ENCODE measurements at regions not wholly inside any gene's neighbourhood (a gene's known extent, or its start where the extent isn't known, plus 50 kb on each side); places are given as distances from the start of the nearest gene placed in this dataset.

GRCh38 chr12:92524489-92524888 is 178.3 kb upstream of the PLEKHG7 start:
- TF ChIP-seq, protein P1, sequence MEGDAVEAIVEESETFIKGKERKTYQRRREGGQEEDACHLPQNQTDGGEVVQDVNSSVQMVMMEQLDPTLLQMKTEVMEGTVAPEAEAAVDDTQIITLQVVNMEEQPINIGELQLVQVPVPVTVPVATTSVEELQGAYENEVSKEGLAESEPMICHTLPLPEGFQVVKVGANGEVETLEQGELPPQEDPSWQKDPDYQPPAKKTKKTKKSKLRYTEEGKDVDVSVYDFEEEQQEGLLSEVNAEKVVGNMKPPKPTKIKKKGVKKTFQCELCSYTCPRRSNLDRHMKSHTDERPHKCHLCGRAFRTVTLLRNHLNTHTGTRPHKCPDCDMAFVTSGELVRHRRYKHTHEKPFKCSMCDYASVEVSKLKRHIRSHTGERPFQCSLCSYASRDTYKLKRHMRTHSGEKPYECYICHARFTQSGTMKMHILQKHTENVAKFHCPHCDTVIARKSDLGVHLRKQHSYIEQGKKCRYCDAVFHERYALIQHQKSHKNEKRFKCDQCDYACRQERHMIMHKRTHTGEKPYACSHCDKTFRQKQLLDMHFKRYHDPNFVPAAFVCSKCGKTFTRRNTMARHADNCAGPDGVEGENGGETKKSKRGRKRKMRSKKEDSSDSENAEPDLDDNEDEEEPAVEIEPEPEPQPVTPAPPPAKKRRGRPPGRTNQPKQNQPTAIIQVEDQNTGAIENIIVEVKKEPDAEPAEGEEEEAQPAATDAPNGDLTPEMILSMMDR (IDR thresholded peaks at IDR 0.05): no peak
- H3K27me3 Mint-ChIP-seq (ENCODE audit: insufficient read depth): no peaks in the 10 kb centered on the region; the same call in 1 of the 2 replicates

GRCh38 chr12:92520511-92520910 is 182.3 kb upstream of the PLEKHG7 start:
- peaks cover 1% of the 10 kb centered on the region for H3K27me3 Mint-ChIP-seq (ENCODE audit: insufficient read depth)
- TF ChIP-seq, protein P1 (IDR thresholded peaks at IDR 0.05): no peak
- H3K9me3 Mint-ChIP-seq: no peaks in the 10 kb centered on the region
- no peak overlapping the region for H3K27ac Mint-ChIP-seq
- H3K4me3 Mint-ChIP-seq: no peak overlapping the region
- no peak for DNase-seq
- no peaks in the 10 kb centered on the region for H3K36me3 Mint-ChIP-seq (ENCODE audit: low read depth)
- no peaks in the 10 kb centered on the region for H3K4me1 Mint-ChIP-seq (ENCODE audit: low read depth)

More at GRCh38 chr12:92524489-92524888, 178.3 kb upstream of the PLEKHG7 start:
- Mint-ChIP-seq H3K4me3 (no peak overlapping the region), H3K4me1 (ENCODE audit: low read depth) (no peaks in the 10 kb centered on the region), H3K27ac (no peak overlapping the region), H3K9me3 (no peaks in the 10 kb centered on the region), H3K36me3 (ENCODE audit: low read depth) (no peaks in the 10 kb centered on the region)
- DNase-seq: no peak

DNA sequence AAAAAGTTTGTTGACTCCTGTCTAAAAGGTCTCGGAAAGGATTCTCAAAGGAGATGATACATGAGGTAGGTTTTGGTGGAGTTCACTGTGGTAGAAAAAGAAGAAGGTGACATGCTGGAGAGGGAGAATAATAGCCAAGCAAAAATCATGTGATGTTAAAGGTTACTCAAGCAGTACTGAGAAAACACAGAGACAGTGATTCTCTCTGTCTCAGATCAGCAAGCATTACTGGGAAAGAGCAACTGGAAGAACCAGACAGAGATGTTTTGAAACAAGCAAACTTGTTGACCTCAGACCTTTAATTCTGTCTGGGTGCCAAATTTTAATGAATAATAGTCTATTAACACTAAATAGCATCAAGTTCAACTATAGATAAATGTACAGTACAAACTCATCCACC is 183.5 kb upstream of the PLEKHG7 start:
- no peaks in the 10 kb centered on the region for H3K9me3 Mint-ChIP-seq
- no peak for DNase-seq
- H3K27me3 Mint-ChIP-seq (ENCODE audit: insufficient read depth): peaks cover 1% of the 10 kb centered on the region
- no peak overlapping the region for H3K4me3 Mint-ChIP-seq
- no peak overlapping the region for H3K27ac Mint-ChIP-seq
- no peaks in the 10 kb centered on the region for H3K4me1 Mint-ChIP-seq (ENCODE audit: low read depth)
- TF ChIP-seq, protein P1 (IDR thresholded peaks at IDR 0.05): no peak
- no peaks in the 10 kb centered on the region for H3K36me3 Mint-ChIP-seq (ENCODE audit: low read depth)

- H3K36me3 Mint-ChIP-seq (ENCODE audit: low read depth): no peaks in the 10 kb centered on the region
- H3K9me3 Mint-ChIP-seq: no peaks in the 10 kb centered on the region
- no peak overlapping the region for H3K4me3 Mint-ChIP-seq
- H3K27me3 Mint-ChIP-seq (ENCODE audit: insufficient read depth): peaks cover 1% of the 10 kb centered on the region
- no peak overlapping the region for H3K27ac Mint-ChIP-seq
- DNase-seq: no peak
- no peaks in the 10 kb centered on the region for H3K4me1 Mint-ChIP-seq (ENCODE audit: low read depth)
- TF ChIP-seq, protein P1 (IDR thresholded peaks at IDR 0.05): no peak
Measured at GRCh38 chr12:92518071-92518470, 184.7 kb upstream of the PLEKHG7 start.

DNA sequence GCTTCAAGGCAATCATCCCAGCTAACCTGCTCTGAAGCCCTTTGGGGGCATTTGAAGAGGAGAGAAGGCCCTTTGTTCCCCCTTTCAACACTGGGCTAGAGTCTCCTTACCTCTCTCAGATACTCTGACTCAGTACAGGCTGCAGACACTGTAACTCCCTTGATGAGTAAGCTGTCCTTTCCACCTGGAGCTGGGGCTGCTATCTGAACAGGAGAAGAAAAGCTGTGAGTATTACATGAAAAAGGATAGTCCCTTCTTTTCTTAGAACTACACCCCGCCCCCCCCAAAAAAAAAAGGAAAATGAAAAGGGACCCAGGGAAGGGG is 186.6 kb upstream of the PLEKHG7 start:
- no peak for DNase-seq
- Mint-ChIP-seq H3K4me1 (ENCODE audit: low read depth) (no peaks in the 10 kb centered on the region), H3K27ac (no peak overlapping the region), H3K27me3 (ENCODE audit: insufficient read depth) (peaks cover 1% of the 10 kb centered on the region), H3K9me3 (no peaks in the 10 kb centered on the region), H3K4me3 (no peak overlapping the region), H3K36me3 (ENCODE audit: low read depth) (no peaks in the 10 kb centered on the region)
- TF ChIP-seq, protein P1 (IDR thresholded peaks at IDR 0.05): no peak

DNA sequence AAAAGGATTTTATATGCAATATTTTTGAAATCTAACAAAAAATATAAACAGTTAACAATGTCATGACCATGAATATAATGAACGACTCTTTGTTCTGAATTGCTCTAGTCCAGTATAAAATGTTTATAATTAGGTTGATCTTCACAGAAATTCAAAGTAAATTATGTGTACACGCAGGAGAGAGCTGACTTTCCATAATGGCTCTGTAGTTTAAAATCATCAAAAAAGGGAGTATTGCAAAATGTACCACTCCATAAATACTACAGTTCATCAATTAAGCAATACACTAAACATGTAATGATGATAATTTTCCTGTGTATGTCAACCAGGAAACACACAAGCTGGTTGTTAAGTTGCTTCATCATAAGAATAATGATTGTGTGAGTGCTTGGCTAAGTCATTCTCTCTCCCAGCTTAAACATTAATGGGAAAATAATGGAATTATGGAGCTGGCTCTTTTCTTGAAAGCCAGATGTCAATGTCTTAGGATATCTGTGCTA is 189.5 kb upstream of the PLEKHG7 start:
- Mint-ChIP-seq H3K27ac (no peak overlapping the region), H3K4me3 (no peak overlapping the region), H3K9me3 (no peaks in the 10 kb centered on the region), H3K27me3 (ENCODE audit: insufficient read depth) (peaks cover 1% of the 10 kb centered on the region), H3K36me3 (ENCODE audit: low read depth) (no peaks in the 10 kb centered on the region), H3K4me1 (ENCODE audit: low read depth) (no peaks in the 10 kb centered on the region)
- DNase-seq: no peak
- TF ChIP-seq, protein P1 (IDR thresholded peaks at IDR 0.05): no peak

All from HFFc6 (cell line).